ENCODE measurements at regions not wholly inside any gene's neighbourhood (a gene's known extent, or its start where the extent isn't known, plus 50 kb on each side); places are given as distances from the start of the nearest gene placed in this dataset.

DNA sequence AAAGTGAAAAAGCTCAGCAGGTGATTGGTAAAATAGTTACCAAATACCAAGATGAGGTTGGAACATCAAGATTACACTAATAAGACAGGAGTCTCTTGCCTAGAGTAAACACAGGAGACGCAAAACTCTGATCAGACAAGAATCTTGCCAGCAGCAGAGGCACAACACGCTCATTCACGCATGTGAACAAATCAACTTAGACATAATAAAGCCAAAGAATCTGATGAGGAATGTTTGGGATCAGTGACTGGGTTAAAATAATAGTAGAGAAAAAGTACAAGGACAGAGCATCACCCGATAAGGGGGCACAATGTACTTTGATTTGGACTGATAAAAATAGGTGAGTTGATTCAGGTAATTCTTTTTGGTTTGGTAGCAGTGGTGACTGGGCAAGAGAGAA, 159.5 kb upstream of the GRIP1 start:
- Histone ChIP-seq H2BK120ac (ENCODE audit: low read depth, low read length, poor library complexity, severe bottlenecking) (no peak overlapping the region), H3K23ac (ENCODE audit: insufficient read length, low read depth, low read length) (no peak overlapping the region), H3K4ac (ENCODE audit: low read depth, low read length) (no peak overlapping the region), H3K56ac (ENCODE audit: insufficient read length, low read depth, low read length) (no peak overlapping the region), H3T11ph (ENCODE audit: low read length) (no peak overlapping the region), H2BK15ac (ENCODE audit: low read depth, low read length) (no peak overlapping the region), H3K14ac (ENCODE audit: insufficient read depth, low read length) (no peak overlapping the region), H2BK20ac (ENCODE audit: low read depth, low read length, poor library complexity, severe bottlenecking) (no peak overlapping the region), H3K9ac (ENCODE audit: extremely low read depth, insufficient read length, low read length) (no peak overlapping the region), H3K4me2 (ENCODE audit: insufficient read depth, insufficient read length, low read length) (no peak overlapping the region), H3K4me1 (ENCODE audit: insufficient read depth, low read length) (no peaks in the 10 kb centered on the region), H3K23me2 (ENCODE audit: insufficient read length, low read depth, low read length, poor library complexity, severe bottlenecking) (no peaks in the 10 kb centered on the region), H3K27me3 (ENCODE audit: insufficient read depth, low read length) (no peaks in the 10 kb centered on the region), H4K5ac (ENCODE audit: insufficient read length, low read depth, low read length) (no peak overlapping the region), H3K79me2 (ENCODE audit: insufficient read depth, low read length) (no peaks in the 10 kb centered on the region), H2BK5ac (ENCODE audit: insufficient read length, low read length) (no peak overlapping the region), H4K20me1 (ENCODE audit: control insufficient read depth, insufficient read depth, insufficient read length) (no peaks in the 10 kb centered on the region), H4K8ac (replicated peaks; ENCODE audit: insufficient read length, low read depth, low read length) (no peak overlapping the region), H2AK5ac (ENCODE audit: insufficient read length, low read length) (no peak overlapping the region), H3K27ac (ENCODE audit: insufficient read length, low read depth, low read length) (no peak overlapping the region), H2BK12ac (ENCODE audit: insufficient read length, low read depth, low read length) (no peak overlapping the region), H3K79me1 (ENCODE audit: insufficient read depth, low read depth, low read length, poor library complexity, severe bottlenecking) (no peaks in the 10 kb centered on the region), H3K18ac (ENCODE audit: insufficient read length, low read depth, low read length) (no peak overlapping the region), H4K91ac (ENCODE audit: insufficient read length, low read depth, low read length) (no peak overlapping the region), H2AFZ (ENCODE audit: low read length) (no peak overlapping the region), H3K9me3 (ENCODE audit: control insufficient read depth, low read depth, low read length) (no peaks in the 10 kb centered on the region)
- H3K4me1 Mint-ChIP-seq: no peaks in the 10 kb centered on the region
- DNase-seq: no peak
- no peaks in the 10 kb centered on the region for H3K27me3 Mint-ChIP-seq (ENCODE audit: low read depth)
- no CpG with 5 or more reads among the region's 4 CpGs for WGBS (ENCODE audit: extremely low coverage, insufficient read length, low lambda C conversion rate)
- no peak overlapping the region; a peak in 1 of 7 replicates for H3K27ac Mint-ChIP-seq
- H3K9me3 Mint-ChIP-seq: no peaks in the 10 kb centered on the region
- TF ChIP-seq, protein P1, sequence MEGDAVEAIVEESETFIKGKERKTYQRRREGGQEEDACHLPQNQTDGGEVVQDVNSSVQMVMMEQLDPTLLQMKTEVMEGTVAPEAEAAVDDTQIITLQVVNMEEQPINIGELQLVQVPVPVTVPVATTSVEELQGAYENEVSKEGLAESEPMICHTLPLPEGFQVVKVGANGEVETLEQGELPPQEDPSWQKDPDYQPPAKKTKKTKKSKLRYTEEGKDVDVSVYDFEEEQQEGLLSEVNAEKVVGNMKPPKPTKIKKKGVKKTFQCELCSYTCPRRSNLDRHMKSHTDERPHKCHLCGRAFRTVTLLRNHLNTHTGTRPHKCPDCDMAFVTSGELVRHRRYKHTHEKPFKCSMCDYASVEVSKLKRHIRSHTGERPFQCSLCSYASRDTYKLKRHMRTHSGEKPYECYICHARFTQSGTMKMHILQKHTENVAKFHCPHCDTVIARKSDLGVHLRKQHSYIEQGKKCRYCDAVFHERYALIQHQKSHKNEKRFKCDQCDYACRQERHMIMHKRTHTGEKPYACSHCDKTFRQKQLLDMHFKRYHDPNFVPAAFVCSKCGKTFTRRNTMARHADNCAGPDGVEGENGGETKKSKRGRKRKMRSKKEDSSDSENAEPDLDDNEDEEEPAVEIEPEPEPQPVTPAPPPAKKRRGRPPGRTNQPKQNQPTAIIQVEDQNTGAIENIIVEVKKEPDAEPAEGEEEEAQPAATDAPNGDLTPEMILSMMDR (conservative IDR thresholded peaks at IDR 0.05): no peak
- H3K4me3 Mint-ChIP-seq: no peak overlapping the region
- H3K36me3 Mint-ChIP-seq (ENCODE audit: insufficient read depth in 1 of 3, low read depth in 3 of 3): no peaks in the 10 kb centered on the region
